ENCODE measurements at regions not wholly inside any gene's neighbourhood (a gene's known extent, or its start where the extent isn't known, plus 50 kb on each side); places are given as distances from the start of the nearest gene placed in this dataset.

DNA sequence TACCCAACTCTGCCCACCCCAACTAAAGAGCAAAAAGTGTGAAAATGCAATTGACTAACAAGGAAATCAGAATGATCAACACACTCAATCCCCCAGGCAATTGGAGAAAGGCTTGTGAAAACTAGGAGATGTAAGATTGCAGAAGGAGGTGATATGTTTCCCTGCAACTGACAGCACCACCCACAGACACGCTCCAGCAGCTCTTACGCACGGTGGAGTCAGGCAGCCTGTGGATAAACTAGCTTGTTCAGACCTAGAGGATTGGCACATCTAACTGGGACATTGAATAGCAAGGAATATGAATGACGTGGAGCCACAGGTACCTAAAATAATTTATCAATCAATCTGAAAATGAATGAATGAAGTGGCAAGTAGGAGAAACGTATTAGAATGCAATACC is 125.7 kb upstream of the MYO3A start:
- TF ChIP-seq GATA2 (IDR thresholded peaks at IDR 0.05; ENCODE audit: low read depth, low read length), result no peak
- TF ChIP-seq GATA3 (IDR thresholded peaks at IDR 0.05; ENCODE audit: low read depth, low read length), result no peak

DNA sequence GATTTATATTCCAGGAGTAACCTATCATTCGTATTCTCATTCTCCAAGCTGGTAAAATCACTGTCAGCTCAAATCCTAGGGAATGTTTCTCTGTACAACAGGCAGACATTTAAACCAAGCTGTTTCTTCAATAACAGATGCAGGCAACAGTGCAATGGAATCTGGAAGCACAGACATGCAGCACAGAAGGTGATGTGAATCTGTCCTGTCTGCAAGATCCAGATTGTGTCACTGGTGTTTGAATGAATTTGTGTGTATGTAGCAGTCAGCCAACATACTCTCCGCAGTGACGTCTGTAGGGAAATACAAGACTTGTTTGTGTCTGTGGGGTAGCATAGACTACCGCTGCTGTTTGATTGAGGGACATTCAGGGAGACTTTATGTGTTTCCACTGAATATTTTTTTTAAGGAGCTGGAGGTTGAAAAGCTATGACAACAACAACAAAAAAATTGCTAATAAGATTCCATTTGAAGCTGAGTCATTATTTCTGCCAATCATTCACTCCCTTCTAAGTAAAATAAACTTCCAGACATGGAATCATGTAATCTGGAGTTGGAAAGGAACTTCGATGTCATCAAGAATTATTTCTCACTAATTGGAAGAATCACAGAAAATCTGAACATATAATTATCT is 122.9 kb upstream of the MYO3A start:
- no peak for TF ChIP-seq GATA3 (IDR thresholded peaks at IDR 0.05; ENCODE audit: low read depth, low read length)

DNA sequence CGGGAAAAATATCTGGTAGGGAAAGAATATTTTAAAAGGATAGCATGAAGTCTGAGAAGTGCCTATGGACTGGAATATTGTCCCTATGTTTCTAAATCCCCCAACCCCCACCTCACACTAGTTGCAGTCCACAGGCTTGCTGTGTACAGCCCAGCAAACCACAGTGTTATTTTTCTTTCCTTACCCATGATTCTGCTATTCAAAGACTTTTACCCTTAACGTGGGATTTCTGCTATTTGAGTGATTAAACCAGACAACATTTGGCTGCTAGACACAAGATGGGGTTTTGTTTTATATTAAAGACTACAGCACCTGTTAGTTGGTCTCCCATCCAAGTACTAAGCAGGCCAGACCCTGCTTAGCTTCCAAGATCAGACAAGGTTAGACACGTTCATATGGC is 120.5 kb upstream of the MYO3A start:
- no peak for TF ChIP-seq GATA2 (IDR thresholded peaks at IDR 0.05; ENCODE audit: low read depth, low read length)
- TF ChIP-seq GATA3 (IDR thresholded peaks at IDR 0.05; ENCODE audit: low read depth, low read length), result no peak

DNA sequence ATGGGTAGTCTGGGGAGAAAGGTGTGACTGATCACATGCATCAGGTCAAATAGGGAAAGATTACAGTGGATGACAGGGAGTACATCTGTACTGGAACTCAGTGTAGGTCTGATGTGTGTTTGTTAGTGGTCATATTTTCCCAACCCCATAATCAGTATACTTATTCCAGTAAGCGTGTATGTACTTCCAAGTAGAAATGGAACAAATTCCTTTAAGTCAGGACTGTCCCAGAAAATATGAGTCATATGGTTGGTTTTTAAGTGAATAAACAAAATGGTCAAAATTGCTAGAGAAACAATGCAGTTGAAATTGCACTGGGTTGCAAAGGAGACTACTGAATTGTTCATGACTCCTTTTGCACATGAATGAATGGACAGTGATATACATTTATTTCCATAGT is 118.8 kb upstream of the MYO3A start:
- TF ChIP-seq GATA2 (IDR thresholded peaks at IDR 0.05; ENCODE audit: low read depth, low read length) (no peak), GATA3 (IDR thresholded peaks at IDR 0.05; ENCODE audit: low read depth, low read length) (no peak)

DNA sequence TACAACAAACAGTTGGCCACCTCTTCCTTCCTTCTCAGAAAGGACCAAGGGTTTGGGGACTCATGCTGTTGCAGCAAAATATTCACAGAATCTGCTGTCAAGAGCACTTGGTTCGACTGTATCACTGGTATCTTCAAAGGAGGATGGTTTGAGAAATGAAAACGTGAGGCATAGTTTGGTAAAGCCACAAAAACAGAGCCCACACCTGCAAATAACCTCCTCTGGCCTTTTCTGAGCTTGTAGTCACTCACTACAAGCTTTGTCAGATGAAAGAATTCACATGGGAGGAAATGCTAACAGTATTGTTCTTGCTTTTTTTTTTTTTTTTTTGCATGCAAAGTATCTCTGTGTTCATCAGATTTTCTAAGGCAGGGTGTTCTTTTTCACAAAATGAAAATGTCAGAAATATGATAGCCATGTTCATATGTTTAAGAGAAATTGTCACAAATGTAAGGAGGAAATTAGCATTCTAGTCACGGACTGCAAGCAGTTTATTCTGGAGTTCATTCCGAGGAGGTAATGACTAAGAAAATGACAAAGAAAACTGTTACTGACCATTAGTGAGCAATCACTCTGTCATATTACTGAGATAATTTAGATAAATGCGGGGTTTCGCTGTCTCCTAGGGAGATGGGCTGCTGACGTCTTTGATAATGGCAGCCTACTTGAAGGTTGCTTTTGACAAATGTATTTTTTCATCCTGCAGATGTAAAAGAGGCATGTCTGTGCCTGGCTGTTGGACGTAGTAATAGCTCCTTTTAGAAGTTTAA is 117.8 kb upstream of the MYO3A start:
- TF ChIP-seq GATA3 (IDR thresholded peaks at IDR 0.05; ENCODE audit: low read depth, low read length), result no peak
- TF ChIP-seq GATA2 (IDR thresholded peaks at IDR 0.05; ENCODE audit: low read depth, low read length), result no peak

DNA sequence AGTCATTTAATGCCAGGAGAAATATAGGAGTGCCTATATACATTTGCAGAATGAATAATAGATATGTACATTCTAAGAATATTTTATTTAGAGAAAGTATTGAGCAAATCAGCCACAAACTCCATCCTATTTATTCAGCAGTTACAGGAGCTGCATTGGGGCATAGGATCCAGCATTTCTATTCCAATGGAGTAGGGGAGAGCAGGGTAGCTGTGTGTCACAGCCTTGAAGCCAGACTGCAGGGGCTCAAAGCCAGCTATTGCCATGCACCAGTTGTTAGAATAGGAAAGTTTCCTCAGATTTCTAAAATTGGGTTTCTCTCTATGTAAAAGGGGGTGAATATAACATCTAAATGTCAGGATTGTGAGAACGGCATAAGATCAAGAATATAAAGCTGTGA is 116.8 kb upstream of the MYO3A start:
- TF ChIP-seq GATA3 (IDR thresholded peaks at IDR 0.05; ENCODE audit: low read depth, low read length) (no peak), GATA2 (IDR thresholded peaks at IDR 0.05; ENCODE audit: low read depth, low read length) (no peak)

DNA sequence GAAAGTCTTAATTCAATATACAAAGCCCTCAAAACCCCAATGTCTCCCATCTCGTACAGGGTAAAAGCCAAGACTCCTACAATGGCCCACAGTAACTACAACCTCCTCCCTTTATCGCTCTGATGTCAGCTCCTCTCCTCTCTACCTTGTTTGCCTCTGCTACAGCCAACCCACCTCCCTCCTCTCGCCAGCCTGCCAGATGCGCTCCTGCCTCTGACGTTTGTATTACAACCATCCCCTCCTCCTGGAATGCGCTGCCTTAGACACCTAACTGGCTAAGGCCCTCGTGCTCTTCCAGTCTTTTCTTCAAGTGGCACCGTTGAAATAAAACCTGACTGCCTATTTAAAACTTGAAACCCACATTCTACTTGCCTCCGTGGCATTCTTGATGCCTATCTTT is 115.3 kb upstream of the MYO3A start:
- TF ChIP-seq GATA3 (IDR thresholded peaks at IDR 0.05; ENCODE audit: low read depth, low read length), result no peak
- no peak for TF ChIP-seq GATA2 (IDR thresholded peaks at IDR 0.05; ENCODE audit: low read depth, low read length)

DNA sequence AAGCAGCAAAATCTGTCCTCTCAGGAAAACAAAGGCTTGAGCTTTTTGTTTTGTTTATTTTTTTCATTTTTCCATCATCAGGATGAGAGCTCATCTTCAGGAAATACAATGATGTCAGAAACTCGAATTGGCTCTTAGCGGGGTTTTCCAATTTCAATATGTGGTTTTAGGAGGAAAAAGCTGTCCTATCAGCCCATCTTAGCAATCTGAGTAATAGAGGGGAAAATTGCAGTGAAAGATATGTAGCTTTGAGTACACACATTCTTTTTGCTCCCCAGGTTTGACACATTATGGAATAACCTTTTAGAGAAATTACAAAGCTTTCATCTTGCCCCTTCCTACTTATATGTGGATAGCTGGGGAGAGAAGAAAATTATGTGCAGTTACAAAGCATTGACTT is 113.6 kb upstream of the MYO3A start:
- TF ChIP-seq GATA3 (IDR thresholded peaks at IDR 0.05; ENCODE audit: low read depth, low read length), result no peak
- no peak for TF ChIP-seq GATA2 (IDR thresholded peaks at IDR 0.05; ENCODE audit: low read depth, low read length)

DNA sequence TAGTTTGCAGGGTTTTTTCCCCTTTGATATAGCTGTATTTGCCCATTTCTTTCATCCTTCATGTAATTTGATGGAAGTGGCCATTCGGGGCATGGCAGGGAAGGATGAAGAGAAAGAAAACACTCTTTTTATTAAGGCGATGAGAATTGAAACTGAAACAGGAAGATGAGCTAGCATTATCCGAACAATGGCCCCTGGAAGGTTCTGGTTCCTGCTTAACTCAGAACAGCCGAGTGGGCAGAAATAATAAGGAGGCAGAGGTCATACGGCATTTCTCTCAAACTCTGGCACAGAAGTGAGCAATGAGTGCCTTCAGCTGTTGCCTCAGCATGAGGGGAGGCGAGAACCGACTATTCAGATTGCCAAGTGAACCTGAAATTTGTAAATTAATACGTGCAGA is 113.2 kb upstream of the MYO3A start:
- TF ChIP-seq GATA3 (IDR thresholded peaks at IDR 0.05; ENCODE audit: low read depth, low read length), result no peak
- TF ChIP-seq GATA2 (IDR thresholded peaks at IDR 0.05; ENCODE audit: low read depth, low read length), result no peak

DNA sequence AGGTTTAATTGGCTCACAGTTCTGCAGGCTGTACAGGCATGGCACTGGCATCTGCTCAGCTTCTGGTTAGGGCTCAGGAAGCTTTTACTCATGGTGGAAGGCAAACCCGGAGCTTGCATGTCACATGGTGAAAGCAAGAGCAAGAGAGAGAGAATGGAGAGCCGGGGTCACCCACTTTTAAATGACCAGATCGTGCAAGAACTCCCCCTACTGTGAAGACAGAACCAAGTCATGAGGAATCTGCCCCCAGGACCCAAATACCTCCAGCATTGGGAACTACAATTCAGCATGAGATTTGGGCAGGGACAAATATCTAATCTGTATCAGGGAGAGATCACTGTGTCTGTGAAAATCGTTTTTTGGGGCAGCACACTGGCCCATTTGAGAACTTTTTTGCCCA is 110.0 kb upstream of the MYO3A start:
- TF ChIP-seq GATA2 (IDR thresholded peaks at IDR 0.05; ENCODE audit: low read depth, low read length), result no peak
- TF ChIP-seq GATA3 (IDR thresholded peaks at IDR 0.05; ENCODE audit: low read depth, low read length), result no peak

DNA sequence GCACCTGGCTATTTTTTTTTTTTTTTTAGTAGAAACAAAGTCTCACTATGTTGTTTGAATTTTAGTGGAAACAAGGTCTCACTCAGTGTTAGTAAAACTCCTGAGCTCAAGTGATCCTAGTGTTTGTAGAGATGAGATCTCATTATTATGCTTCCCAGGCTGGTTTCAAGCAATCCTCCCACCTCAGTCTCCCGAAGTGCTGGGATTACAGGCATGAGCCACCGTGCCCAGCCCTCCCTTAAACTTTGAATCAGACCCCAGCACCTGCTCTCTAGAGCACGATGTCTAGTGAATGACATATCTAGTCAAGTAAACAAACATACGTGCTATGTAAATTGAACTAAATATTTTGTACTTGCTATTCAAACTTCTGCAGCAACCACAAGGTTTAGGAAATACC is 105.6 kb upstream of the MYO3A start:
- no peak for TF ChIP-seq GATA2 (IDR thresholded peaks at IDR 0.05; ENCODE audit: low read depth, low read length)
- no peak for TF ChIP-seq GATA3 (IDR thresholded peaks at IDR 0.05; ENCODE audit: low read depth, low read length)

DNA sequence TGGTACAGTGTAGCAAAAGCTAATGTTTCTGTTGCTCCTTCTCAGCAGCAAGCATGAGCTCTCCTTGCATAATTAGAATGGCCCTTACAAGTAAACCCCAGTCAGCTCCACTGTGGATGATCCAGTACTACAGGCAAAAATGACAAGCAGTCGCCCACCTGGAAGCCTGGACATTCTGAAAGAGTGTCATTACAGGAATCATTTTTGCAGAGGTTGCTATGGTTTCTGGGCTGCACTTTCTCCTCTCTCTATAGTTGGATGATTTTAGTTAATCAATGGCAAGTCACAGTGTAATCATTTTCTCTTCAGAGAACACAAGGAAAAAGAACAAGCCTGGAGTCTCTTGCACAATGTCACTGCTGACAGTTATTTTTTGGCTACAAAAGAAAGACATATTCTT is 102.9 kb upstream of the MYO3A start:
- TF ChIP-seq GATA3 (IDR thresholded peaks at IDR 0.05; ENCODE audit: low read depth, low read length), result no peak
- TF ChIP-seq GATA2 (IDR thresholded peaks at IDR 0.05; ENCODE audit: low read depth, low read length), result no peak

DNA sequence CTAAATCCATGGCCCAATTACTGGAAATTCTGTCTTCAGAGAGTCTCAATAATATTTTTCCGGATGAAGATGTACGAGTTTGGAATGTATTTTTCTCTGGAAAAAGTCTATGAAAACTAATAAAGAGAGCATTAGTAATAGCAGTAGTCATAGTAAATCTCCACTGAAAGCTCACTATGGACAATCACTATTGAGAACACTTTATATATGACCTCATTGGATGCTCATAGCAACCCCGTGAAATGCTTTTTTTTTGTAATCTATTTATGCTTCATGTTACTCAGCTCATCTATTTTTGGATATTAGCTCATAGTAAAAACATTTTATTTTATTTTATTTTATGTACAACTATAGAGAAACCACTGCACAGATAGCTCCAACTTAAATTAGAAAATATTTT is 94.3 kb upstream of the MYO3A start:
- TF ChIP-seq GATA2 (IDR thresholded peaks at IDR 0.05; ENCODE audit: low read depth, low read length) (no peak), GATA3 (IDR thresholded peaks at IDR 0.05; ENCODE audit: low read depth, low read length) (no peak)

DNA sequence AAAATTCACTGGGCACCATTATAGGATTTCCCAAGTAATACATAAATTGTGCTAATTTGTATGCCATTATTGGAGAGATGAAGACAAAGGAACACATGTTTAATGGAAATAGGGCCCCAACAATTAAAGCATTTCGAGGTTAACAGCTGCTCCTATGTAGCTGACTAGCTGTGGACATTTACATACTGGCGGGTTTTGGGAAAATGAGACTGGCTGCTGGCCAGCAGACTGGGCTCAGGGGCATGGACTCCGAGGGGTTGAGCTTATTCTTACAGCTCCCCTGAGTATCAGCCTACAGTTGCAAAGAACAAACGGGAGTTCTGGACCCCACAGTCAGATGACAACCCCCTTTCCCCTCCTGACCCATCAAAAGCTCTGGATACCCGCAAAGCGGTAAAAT is 91.9 kb upstream of the MYO3A start:
- no peak for TF ChIP-seq GATA2 (IDR thresholded peaks at IDR 0.05; ENCODE audit: low read depth, low read length)
- no peak for TF ChIP-seq GATA3 (IDR thresholded peaks at IDR 0.05; ENCODE audit: low read depth, low read length)

DNA sequence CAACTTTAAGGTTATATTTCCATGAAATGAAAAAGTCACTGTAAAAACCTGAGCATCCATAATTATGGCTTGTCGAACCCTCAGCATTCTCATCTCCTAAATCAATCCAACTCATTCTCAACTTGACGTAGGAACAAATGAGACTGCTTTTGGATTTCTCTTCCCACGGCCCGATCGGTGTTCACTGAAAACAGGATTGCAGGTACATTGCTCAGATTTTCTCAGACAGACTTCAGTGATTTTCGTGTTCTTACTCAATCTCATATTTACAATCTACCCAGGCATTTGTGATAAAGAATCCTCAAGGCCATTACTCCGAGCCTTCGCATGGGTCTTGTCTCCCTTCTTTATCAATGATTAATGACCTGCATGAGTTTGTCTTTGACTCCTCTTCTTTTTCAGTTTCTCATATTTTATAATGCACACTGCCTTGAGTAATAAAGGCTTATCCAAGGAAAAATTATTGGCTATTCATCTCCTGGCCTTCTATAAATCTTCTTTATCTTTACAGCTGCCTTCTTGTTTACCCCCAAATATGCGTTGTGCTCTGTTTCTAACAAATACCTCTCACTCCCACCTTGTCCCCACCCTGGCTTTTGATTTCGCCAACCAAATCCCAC is 90.4 kb upstream of the MYO3A start:
- no peak for TF ChIP-seq GATA2 (IDR thresholded peaks at IDR 0.05; ENCODE audit: low read depth, low read length)
- no peak for TF ChIP-seq GATA3 (IDR thresholded peaks at IDR 0.05; ENCODE audit: low read depth, low read length)

All from SH-SY5Y (cell line).